Mucosa of rectum (tissue), 2 donors: ENCODE measurements at regions not wholly inside any gene's neighbourhood (a gene's known extent, or its start where the extent isn't known, plus 50 kb on each side); places are given as distances from the start of the nearest gene placed in this dataset.

Experiments
- H3K27ac ChIP-seq, 2 donors: one replicate each; pipeline ENCODE4 v1.7.0; 2013; ENCODE audit warnings: inconsistent platforms in 2 of 2, low read depth in 2 of 2, low read length in 2 of 2
- H3K27me3 ChIP-seq, 2 donors: one replicate each; pipeline ENCODE4 v1.7.0; 2013; ENCODE audit warnings: low read length in 2 of 2; ENCODE audit not compliant: control insufficient read depth in 2 of 2, insufficient read depth in 2 of 2
- H3K36me3 ChIP-seq, 2 donors: one replicate each; pipeline ENCODE4 v1.7.0; 2013; ENCODE audit warnings: low read length in 2 of 2; ENCODE audit not compliant: control insufficient read depth in 2 of 2, insufficient read depth in 2 of 2
- H3K4me1 ChIP-seq, 2 donors: one replicate each; pipeline ENCODE4 v1.7.0; 2013; ENCODE audit warnings: low read length in 2 of 2, mild to moderate bottlenecking in 1 of 2; ENCODE audit not compliant: control insufficient read depth in 2 of 2, insufficient read depth in 2 of 2
- H3K4me3 ChIP-seq, 2 donors: one replicate each; pipeline ENCODE4 v1.7.0; 2013; ENCODE audit warnings: low read length in 2 of 2
- H3K9ac ChIP-seq, 2 donors: one replicate each; pipeline ENCODE4 v1.7.0; 2013; ENCODE audit warnings: low read length in 2 of 2, low read depth in 1 of 2, mild to moderate bottlenecking in 1 of 2
- H3K9me3 ChIP-seq, 2 donors: one replicate each; pipeline ENCODE4 v1.7.0; 2013; ENCODE audit warnings: low read length in 2 of 2; ENCODE audit not compliant: control insufficient read depth in 2 of 2
- donor health status: healthy.
- donor health status: Normal muscosa, but diverticular disease.

GRCh38 chr1:209522826-209523225 lies 60.7 kb upstream of the CAMK1G start:
- no peak overlapping the region for H3K27ac ChIP-seq
- H3K9ac ChIP-seq = no peak overlapping the region
- H3K9me3 ChIP-seq = no peaks in the 10 kb centered on the region
- H3K27me3 ChIP-seq = peaks cover 0 to 3% of the 10 kb centered on the region in 2 donors
- no peaks in the 10 kb centered on the region for H3K36me3 ChIP-seq
- H3K4me1 ChIP-seq = no peaks in the 10 kb centered on the region
- no peak overlapping the region for H3K4me3 ChIP-seq

GRCh38 chr1:209526137-209526536 lies 57.4 kb upstream of the CAMK1G start:
- H3K4me1 ChIP-seq = no peaks in the 10 kb centered on the region
- no peaks in the 10 kb centered on the region for H3K9me3 ChIP-seq
- no peak overlapping the region for H3K4me3 ChIP-seq
- H3K9ac ChIP-seq = no peak overlapping the region
- H3K36me3 ChIP-seq = no peaks in the 10 kb centered on the region
- H3K27me3 ChIP-seq = peaks cover 0 to 3% of the 10 kb centered on the region in 2 donors
- no peak overlapping the region for H3K27ac ChIP-seq

- Histone ChIP-seq H3K4me3 (no peak overlapping the region), H3K9me3 (no peaks in the 10 kb centered on the region), H3K4me1 (no peaks in the 10 kb centered on the region), H3K27me3 (peaks cover 0 to 2% of the 10 kb centered on the region in 2 donors), H3K36me3 (no peaks in the 10 kb centered on the region), H3K9ac (no peak overlapping the region), H3K27ac (no peak overlapping the region)
These were observed 56.1 kb upstream of the CAMK1G start for GRCh38 chr1:209527372-209527771.

GRCh38 chr1:209527993-209528717 lies 55.4 kb upstream of the CAMK1G start:
- no peak overlapping the region for H3K4me3 ChIP-seq
- H3K4me1 ChIP-seq = no peaks in the 10 kb centered on the region
- H3K36me3 ChIP-seq = no peaks in the 10 kb centered on the region
- H3K9me3 ChIP-seq = no peaks in the 10 kb centered on the region
- H3K27me3 ChIP-seq = no peaks in the 10 kb centered on the region
- no peak overlapping the region for H3K27ac ChIP-seq
- no peak overlapping the region for H3K9ac ChIP-seq

GRCh38 chr1:209529233-209529632 lies 54.3 kb upstream of the CAMK1G start:
- H3K27ac ChIP-seq = no peak overlapping the region

GRCh38 chr1:209531006-209531405 lies 52.5 kb upstream of the CAMK1G start:
- Histone ChIP-seq H3K9me3 (no peaks in the 10 kb centered on the region), H3K4me3 (no peak overlapping the region), H3K27me3 (peaks cover 0 to 3% of the 10 kb centered on the region in 2 donors), H3K36me3 (no peaks in the 10 kb centered on the region), H3K4me1 (no peaks in the 10 kb centered on the region), H3K27ac (no peak overlapping the region), H3K9ac (no peak overlapping the region)

More at GRCh38 chr1:209529233-209529632, 54.3 kb upstream of the CAMK1G start:
- Histone ChIP-seq H3K9ac (no peak overlapping the region), H3K4me3 (no peak overlapping the region), H3K9me3 (no peaks in the 10 kb centered on the region), H3K36me3 (no peaks in the 10 kb centered on the region), H3K27me3 (peaks cover 0 to 3% of the 10 kb centered on the region in 2 donors), H3K4me1 (no peaks in the 10 kb centered on the region)

GRCh38 chr1:209531549-209531948 lies 52.0 kb upstream of the CAMK1G start:
- Histone ChIP-seq H3K36me3 (no peaks in the 10 kb centered on the region), H3K9me3 (no peaks in the 10 kb centered on the region), H3K27me3 (peaks cover 0 to 3% of the 10 kb centered on the region in 2 donors), H3K9ac (no peak overlapping the region), H3K4me1 (no peaks in the 10 kb centered on the region), H3K27ac (no peak overlapping the region), H3K4me3 (no peak overlapping the region)
